Neural cell (in vitro differentiated cells): ENCODE measurements at regions not wholly inside any gene's neighbourhood (a gene's known extent, or its start where the extent isn't known, plus 50 kb on each side); places are given as distances from the start of the nearest gene placed in this dataset.

Experiments
- H2AFZ ChIP-seq: fragments of 200-600, 300-800 bp; sonication (generic), shearing (Covaris generic); 2 replicates; pipeline ENCODE4 v1.6.0; 2014; ENCODE audit warnings: low read depth, mild to moderate bottlenecking, antibody characterized with exemption, low read length, moderate library complexity
- H3F3A ChIP-seq: fragments of 200-600 bp; shearing (Covaris generic); 2 replicates; pipeline ENCODE4 v1.6.1; 2016; ENCODE audit warnings: mild to moderate bottlenecking, moderate library complexity, mixed read lengths, antibody characterized with exemption, low read length; ENCODE audit not compliant: insufficient read depth, poor library complexity, severe bottlenecking
- H3K27ac ChIP-seq: fragments of 200-600, 300-800 bp; sonication (generic), shearing (Covaris generic); 2 replicates; pipeline ENCODE4 v1.5.1; 2014; ENCODE audit warnings: mild to moderate bottlenecking, low read length, moderate library complexity
- H3K27me3 ChIP-seq: fragments of 300-800, 200-600 bp; sonication (generic), shearing (Covaris generic); 2 replicates; pipeline ENCODE4 v1.6.0; 2014; ENCODE audit warnings: mild to moderate bottlenecking, low read depth, low read length, moderate library complexity; ENCODE audit not compliant: insufficient read depth
- H3K36me3 ChIP-seq: fragments of 300-800, 200-600 bp; sonication (generic), shearing (Covaris generic); 2 replicates; pipeline ENCODE4 v1.5.1; 2014; ENCODE audit warnings: mild to moderate bottlenecking, antibody characterized with exemption, low read length, moderate library complexity; ENCODE audit not compliant: insufficient read depth
- H3K4me2 ChIP-seq: fragments of 300-800, 200-600 bp; sonication (generic), shearing (Covaris generic); 2 replicates; pipeline ENCODE4 v1.6.0; 2014; ENCODE audit warnings: mild to moderate bottlenecking, low read length
- H3K4me3 ChIP-seq: fragments of 300-800, 200-600 bp; sonication (generic), shearing (Covaris generic); 2 replicates; pipeline ENCODE4 v1.5.1; 2014; ENCODE audit warnings: mild to moderate bottlenecking, low read length, moderate library complexity
- H3K79me2 ChIP-seq: fragments of 200-600 bp; shearing (Covaris generic); replicated peaks from 2 replicates; pipeline ENCODE4 v1.6.0; 2014; ENCODE audit warnings: mild to moderate bottlenecking, low read length, moderate library complexity; ENCODE audit not compliant: insufficient read depth
- H3K9ac ChIP-seq: fragments of 300-800, 200-600 bp; sonication (generic), shearing (Covaris generic); 2 replicates; pipeline ENCODE4 v1.6.1; 2016; ENCODE audit warnings: mild to moderate bottlenecking, low read length, mixed read lengths
- H3K9me2 ChIP-seq: fragments of 200-600 bp; shearing (Covaris generic); 2 replicates; pipeline ENCODE4 v1.6.1; 2016; ENCODE audit warnings: mild to moderate bottlenecking, low read length, mixed read lengths; ENCODE audit not compliant: insufficient read depth
- H3K9me3 ChIP-seq: fragments of 200-600, 300-800 bp; sonication (generic), shearing (Covaris generic); 2 replicates; pipeline ENCODE4 v1.6.1; 2016; ENCODE audit warnings: mild to moderate bottlenecking, mixed run types, low read length, moderate library complexity, mixed read lengths
- H4K20me1 ChIP-seq: fragments of 200-600 bp; shearing (Covaris generic); 2 replicates; pipeline ENCODE4 v1.6.1; 2016; ENCODE audit warnings: mild to moderate bottlenecking, mixed run types; ENCODE audit not compliant: insufficient read depth
- CTCF ChIP-seq: fragments of 450-650 bp; IDR thresholded peaks from 2 replicates; pipeline ENCODE4 v1.5.1; 2014; ENCODE audit warnings: antibody characterized with exemption, mild to moderate bottlenecking, moderate library complexity; ENCODE audit not compliant: poor library complexity, severe bottlenecking
- EP300 ChIP-seq: fragments of 450-650 bp; conservative IDR thresholded peaks from 2 replicates; pipeline ENCODE4 v1.6.1; 2014; ENCODE audit warnings: antibody characterized with exemption, mild to moderate bottlenecking, moderate library complexity; ENCODE audit not compliant: poor library complexity, severe bottlenecking
- EZH2 ChIP-seq: fragments of 200-600, 300-800 bp; shearing (Covaris generic), sonication (generic); IDR thresholded peaks from 2 replicates; pipeline ENCODE4 v1.6.1; 2014; ENCODE audit warnings: antibody characterized with exemption, low read length, borderline replicate concordance, mild to moderate bottlenecking; ENCODE audit not compliant: insufficient read depth, poor library complexity, severe bottlenecking
- MXI1 ChIP-seq: fragments of 450-650 bp; conservative IDR thresholded peaks from 2 replicates; pipeline ENCODE4 v1.6.1; 2014; ENCODE audit warnings: antibody characterized with exemption, mild to moderate bottlenecking; ENCODE audit not compliant: poor library complexity, severe bottlenecking
- POLR2AphosphoS5 ChIP-seq: IDR thresholded peaks from 2 replicates; pipeline ENCODE4 v1.6.1; 2012
- RAD21 ChIP-seq: fragments of 450-650 bp; conservative IDR thresholded peaks from 2 replicates; pipeline ENCODE4 v1.6.1; 2014; ENCODE audit warnings: antibody characterized with exemption, mild to moderate bottlenecking, moderate library complexity
- REST ChIP-seq: IDR thresholded peaks from 2 replicates; pipeline ENCODE4 v1.6.1; 2012; ENCODE audit warnings: borderline replicate concordance
- SMC3 ChIP-seq: fragments of 450-650 bp; conservative IDR thresholded peaks from 2 replicates; pipeline ENCODE4 v1.6.1; 2014; ENCODE audit warnings: antibody characterized with exemption, mild to moderate bottlenecking, moderate library complexity; ENCODE audit not compliant: poor library complexity
- TAF1 ChIP-seq: IDR thresholded peaks from 2 replicates; pipeline ENCODE4 v1.6.1; 2012; ENCODE audit warnings: low read depth

- Histone ChIP-seq H4K20me1 (no peaks in the 10 kb centered on the region), H3K27me3 (no peaks in the 10 kb centered on the region), H3K79me2 (no peaks in the 10 kb centered on the region), H3K4me3 (no peak overlapping the region), H3K4me2 (no peak overlapping the region), H3K36me3 (no peaks in the 10 kb centered on the region), H3F3A (no peaks in the 10 kb centered on the region), H3K9ac (no peak overlapping the region), H3K27ac (no peak overlapping the region), H2AFZ (no peak overlapping the region), H3K9me3 (no peaks in the 10 kb centered on the region), H3K9me2 (no peaks in the 10 kb centered on the region)
- no peak for TF ChIP-seq RAD21
- TF ChIP-seq REST, result no peak
- no peak for TF ChIP-seq CTCF
These were observed 322.8 kb upstream of the ANKRD30A start for GRCh38 chr10:36802490-36803153.

GRCh38 chr10:36801660-36802059 is 323.7 kb upstream of the ANKRD30A start:
- Histone ChIP-seq H3F3A (no peaks in the 10 kb centered on the region), H4K20me1 (no peaks in the 10 kb centered on the region), H3K27me3 (no peaks in the 10 kb centered on the region), H3K9ac (no peak overlapping the region), H3K9me3 (no peaks in the 10 kb centered on the region), H3K9me2 (no peaks in the 10 kb centered on the region), H3K79me2 (no peaks in the 10 kb centered on the region), H3K27ac (no peak overlapping the region), H3K4me2 (no peak overlapping the region), H3K4me3 (no peak overlapping the region), H2AFZ (no peak overlapping the region), H3K36me3 (no peaks in the 10 kb centered on the region)
- TF ChIP-seq EZH2 (no peak), CTCF (no peak), RAD21 (no peak), SMC3 (no peak), POLR2AphosphoS5 (no peak), EP300 (no peak), REST (no peak), MXI1 (no peak), TAF1 (no peak)
